ENCODE measurements at regions not wholly inside any gene's neighbourhood (a gene's known extent, or its start where the extent isn't known, plus 50 kb on each side); places are given as distances from the start of the nearest gene placed in this dataset.
A peak's percentile ranks its signal among the peaks of the same experiment; 100 is the strongest.

DNA sequence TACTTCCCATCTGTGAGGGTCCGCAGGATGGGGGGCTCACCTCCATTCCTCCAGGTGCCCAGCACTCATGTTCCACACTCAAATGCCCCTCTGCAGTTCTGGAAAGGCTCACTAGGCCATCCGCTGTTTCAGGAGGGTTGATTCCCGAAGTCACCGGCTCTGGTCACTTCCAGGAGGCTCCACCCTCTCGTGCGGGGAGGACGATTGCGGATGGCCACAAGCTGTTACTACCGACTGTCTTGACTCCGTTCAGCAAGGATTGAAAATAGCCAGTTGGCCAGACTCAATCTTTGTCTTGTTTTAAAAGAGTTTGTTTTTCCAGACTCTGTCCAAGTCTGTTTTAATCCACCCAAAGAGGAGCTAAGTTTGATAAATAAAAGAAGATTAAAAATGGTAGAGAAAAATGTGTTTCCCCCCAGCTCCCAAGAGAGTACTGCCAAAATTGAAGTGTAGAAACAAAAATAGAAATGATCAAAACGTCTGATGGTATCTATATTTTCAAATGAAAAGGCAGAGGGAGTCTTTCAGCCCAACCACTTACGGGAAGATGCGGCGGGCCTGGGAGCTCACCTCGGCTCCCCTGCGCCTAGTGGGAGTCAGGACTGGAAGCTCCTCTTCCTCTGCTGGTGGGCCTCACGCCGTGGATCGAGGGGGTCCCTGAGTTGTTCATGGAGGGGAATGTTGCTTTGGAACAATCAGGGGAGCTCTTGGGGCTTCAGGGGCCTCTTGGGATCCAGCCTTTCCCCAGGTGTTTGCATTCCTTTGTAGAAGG is 1280.8 kb downstream of the BRD1 start:
- DNase-seq, result no peak

DNA sequence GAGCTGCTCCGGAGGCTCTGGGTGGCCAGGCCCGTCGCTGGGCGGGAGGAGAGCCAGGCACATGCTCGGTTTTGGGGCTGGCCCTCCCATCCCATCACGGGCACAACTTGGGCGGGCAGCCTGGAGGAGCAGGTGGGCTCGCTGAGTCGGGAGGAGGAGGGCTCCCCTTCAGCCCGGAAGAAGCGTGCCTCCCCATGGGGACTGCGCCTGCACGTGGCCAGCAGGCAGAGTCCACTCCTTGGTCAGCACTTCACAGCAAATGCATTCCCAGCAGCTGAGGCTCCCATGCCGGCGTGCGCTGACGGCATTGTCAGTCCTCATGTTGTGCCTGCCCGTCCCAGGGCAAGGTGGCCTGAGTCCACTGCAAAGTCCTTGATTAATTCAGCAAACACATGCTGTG is 1281.7 kb downstream of the BRD1 start:
- no peak for DNase-seq

DNA sequence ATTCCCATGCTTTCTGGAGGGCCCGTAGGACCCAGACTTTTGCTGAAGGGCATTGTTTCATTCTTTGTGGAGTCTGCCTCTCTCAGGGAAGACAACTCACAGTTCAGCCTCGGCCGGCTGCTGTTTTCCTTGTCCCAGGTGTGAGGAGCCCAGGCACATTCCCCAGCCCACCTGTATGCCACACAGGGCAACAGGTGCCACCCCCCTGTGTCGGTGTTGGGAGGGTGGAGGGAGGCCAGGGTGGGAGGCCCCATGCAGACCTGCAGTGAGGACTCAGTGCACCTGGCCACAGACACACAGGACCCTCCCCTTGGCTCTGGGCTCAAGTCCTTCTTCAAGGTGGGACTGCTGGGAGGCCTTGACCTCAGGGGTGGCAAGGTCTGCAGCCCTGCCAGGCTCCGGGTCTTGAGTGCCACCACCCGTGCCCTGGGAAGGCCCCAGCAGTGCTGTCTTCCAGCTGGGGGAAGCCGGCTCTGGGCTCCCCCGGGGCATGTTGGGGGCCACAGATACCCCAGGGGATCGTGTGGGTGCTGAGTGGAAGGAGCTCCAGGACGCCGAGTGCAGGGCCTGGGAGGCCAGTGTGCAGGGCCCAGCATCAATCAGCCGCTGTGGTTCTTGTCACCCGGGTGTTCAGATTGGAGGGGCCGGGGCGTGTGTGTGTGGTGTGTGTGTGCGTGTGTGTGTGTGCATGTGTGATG is 1286.1 kb downstream of the BRD1 start:
- no peak for DNase-seq

DNA sequence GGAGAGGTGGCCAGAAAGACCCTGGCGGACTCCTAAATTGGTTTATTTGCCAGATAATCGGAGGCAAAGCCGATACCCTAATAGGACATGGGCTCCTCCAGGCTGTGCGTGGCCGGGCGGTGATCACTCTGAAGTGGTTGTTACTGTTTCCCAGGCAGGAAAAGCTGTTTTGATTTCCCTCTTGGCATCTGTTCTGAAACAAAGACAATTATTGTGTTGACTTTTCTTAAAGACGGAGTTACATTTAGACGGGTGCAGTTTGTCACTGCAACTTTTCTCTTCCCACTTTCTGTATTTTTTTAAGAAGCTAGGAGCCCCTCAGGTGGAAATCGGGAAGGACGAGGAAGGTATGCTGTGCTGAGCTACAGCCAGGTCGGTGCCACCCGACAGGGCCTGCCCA is 1288.4 kb downstream of the BRD1 start:
- DNase-seq, result no peak

DNA sequence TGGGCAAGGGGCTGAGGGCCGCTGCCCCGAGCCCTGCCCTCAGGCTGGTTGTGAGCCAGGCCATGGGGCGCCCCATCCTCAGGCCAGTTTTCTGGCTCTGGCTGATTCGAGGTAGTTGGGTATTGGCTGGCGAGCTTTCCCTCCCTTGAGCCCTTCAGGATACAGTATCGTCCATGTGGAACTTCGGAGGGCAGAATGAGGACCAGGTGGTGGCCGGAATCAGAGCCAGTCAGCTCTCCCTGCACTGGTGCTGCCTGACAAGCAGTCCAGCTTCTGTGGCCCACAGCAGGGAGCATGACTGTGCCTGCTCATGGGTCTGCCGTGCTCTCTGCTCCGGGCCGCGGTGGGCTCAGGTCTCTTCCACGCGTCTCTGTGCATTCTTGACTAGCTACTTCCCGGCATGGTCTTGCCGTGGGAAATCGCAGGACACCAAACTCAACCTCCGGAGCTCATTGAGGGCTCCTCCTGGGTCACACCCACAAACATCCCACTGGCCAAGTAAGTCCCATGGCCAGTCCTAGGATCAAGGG is 1289.3 kb downstream of the BRD1 start:
- no peak for DNase-seq

DNA sequence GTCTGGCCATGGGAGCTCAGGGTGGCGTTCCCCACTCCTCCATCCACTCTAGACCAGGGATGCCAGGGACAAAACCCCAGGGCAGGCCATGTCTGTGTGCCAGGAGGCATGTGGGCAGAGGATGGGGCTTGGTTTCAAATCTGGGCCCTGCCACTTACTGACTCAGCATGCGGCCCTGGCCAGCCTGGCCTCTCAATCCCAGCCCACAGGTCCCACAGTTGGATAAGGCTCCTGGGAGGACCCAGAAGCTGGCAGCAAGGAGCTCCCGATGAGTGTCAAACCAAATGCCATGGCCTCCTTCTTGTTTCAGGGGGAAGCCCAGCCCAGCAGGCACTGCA is 1290.4 kb downstream of the BRD1 start:
- DNase-seq, result no peak

DNA sequence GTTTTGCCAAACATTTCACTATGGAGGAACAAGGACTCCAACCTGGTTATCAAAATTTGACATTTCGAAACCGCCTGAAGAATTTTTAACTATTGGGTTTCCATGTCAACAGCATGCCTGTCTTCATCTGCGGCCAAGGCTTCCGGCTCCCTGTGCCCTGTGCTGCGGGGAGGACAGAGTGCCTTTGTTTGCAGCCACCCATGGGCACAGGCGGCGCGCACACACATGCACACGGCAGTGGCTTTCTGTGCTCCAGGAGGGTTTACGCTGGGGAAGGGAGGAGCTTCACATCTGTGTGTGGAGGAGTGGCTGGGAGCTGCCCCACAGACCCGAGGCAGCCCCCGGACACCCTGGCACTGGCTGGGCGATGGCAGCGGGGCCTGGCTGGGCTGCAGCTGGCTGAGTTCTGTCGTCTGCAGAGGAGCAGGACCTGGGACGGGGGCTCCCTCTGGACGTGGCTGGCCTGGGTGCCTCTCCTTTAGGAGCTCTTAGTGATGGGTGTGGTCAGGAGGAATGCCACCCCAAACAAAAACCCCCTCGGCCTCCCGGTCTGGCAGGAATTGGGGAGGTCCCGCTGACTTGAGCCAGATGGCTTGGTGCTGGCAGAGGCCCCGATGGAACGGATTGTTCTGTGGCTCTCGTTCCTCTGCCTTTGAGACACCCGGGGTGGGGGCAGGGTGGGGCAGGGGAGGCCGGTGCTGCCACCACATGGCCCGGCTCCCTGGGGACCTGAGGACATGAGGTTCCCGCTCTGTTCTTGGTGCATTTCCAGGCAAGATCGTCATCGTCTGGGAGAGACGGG is 1290.9 kb downstream of the BRD1 start:
- DNase-seq, result no peak

DNA sequence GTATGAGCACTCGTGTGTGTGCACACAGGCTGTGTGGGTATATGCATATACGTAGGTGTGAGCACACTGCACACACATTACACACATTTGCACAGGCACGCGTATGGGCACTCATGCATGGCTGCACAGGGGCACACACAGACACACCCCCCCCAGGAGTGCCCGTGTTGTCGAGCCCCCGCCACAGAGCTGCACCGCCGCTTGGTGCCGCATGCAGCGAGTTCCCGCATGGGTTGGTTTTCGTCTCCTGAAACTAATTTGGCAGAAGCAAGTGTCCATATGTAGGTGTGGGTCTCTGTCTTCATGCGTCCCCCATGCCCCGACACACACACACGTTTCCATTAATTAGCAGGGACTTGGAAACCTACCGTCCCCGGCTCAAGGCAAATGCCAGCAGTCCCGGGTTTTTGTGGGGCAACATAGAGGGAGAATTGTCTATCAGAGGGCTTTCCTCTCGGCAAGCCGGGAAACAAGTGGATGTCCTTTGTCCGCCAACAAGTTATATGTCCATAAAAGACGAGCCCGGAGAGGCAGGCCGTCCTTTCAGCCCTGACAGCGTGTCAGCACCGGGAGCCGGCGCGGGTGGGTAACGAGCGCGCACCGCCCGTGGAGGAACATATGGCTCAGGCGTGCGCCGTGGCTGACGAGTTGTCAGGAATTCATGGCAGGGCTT is 1291.7 kb downstream of the BRD1 start:
- no peak for DNase-seq

DNA sequence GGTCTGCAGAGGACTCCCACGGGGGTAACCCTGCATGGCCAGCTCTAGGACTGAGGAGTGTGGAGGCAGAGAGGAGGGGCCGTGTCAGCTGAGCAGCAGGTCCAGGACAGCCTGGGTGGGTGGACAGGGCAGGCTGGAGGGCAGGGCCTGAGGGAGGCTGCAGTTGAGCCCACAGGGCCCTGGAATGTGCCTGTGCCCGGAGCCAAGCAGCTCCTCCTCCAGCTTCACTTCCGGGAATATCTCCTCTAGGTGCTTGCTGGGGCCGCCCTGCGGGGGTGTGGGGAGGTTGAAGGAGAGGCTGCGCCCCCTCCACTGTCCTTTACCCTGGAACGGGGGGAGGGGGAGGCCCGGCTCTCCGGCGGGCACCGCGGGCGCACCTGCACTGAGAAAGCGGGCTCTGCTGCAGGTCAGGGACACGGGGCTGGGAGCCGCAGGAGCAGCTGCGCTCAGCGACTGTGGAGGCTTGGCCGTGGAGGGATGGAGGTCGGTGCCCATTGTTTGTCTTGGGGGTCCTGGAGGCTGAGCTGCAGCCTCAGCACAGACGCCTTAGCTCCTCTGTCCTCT is 1293.2 kb downstream of the BRD1 start:
- DNase-seq, result no peak

DNA sequence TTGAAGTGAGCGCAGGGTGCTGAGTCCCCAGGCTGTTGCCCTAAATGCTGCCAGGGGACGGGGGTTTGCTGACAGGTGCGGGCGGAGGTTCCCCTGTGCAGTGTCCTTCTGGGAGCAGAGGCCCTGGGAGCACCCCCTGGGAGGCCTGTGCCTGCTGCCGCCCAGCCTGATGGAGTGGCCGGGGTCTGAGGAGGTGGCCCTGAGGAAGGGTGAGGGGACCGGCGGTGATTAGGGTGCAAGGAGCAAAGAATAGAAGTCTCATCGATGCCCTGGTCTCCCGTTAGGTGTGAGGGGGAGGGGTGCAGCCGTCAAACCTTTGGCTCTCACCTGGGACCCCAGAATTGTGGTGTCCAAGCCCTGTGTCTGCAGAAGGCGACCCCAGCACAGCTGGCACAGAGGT is 1294.7 kb downstream of the BRD1 start:
- DNase-seq, result no peak

DNA sequence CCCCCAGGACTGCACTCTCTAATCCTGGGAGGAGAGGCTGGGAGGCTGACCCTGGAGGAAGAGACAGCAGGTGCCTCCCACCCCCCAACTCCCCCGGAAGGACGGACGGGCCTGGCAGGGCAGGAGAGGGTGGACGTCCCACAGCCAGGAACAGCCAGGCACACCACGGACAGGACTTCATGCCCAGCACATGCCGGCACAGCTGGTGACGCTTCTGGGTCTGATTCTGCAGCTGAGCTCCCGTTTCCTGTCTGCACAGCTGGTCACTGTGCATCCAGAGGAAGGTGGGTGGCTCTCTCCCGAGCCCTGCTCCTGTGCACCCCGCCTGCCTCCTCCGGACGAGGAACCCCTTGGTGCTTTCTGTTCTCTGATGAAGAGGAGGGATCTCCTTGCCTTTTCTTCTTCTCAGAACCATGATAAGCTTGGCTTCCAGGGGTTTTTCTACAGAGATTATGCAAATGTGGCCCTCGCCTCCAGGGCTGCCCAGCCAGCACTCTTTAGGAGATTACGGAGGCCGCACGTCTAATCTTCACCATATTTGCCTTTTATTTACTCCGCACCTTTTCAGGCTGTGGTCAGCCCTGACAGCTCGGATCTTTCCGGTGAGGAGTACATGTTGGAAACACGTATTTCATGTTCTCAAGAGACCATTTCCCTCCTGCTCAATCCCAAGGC is 1295.8 kb downstream of the BRD1 start:
- DNase-seq, result no peak

DNA sequence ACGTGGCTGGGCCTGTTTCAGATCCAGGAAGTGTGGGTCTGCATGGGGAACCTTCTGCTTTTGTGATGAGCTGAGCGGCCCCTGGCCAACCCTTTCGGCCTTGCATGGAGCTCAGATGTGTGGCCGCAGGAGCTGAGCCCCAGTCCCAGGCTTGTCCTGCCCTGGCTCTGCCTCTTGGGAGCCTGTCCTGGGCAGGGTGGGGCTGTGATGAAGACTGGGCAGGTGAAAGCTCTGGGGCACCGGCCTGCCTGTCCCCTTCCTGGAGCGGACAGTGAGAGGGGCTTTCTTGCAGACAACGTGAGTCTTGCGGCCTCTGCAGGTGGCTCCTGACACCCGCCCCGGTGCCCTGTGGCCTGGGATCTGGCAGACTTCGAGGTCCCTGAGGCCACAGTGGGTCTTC is 1296.6 kb downstream of the BRD1 start:
- DNase-seq, result no peak

DNA sequence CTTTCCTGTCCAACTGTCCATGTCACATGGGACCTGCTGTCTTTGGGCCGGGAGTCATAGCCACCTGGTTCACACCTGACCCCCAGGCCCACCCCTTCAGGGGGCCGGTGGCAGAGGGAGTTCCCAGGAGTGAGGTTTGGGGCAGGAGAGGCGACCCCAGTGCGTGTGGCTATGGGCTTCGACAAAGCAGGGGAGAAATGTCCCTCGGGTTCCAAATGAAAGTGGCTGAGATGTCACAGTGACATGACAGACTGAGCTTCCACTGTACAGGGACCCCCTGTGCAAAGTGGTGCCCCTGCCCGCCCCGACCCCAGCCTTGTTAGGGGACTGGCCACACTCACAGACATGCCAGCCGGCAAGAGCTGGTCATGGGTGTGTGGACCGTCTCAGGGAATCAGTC is 1297.0 kb downstream of the BRD1 start:
- no peak for DNase-seq

DNA sequence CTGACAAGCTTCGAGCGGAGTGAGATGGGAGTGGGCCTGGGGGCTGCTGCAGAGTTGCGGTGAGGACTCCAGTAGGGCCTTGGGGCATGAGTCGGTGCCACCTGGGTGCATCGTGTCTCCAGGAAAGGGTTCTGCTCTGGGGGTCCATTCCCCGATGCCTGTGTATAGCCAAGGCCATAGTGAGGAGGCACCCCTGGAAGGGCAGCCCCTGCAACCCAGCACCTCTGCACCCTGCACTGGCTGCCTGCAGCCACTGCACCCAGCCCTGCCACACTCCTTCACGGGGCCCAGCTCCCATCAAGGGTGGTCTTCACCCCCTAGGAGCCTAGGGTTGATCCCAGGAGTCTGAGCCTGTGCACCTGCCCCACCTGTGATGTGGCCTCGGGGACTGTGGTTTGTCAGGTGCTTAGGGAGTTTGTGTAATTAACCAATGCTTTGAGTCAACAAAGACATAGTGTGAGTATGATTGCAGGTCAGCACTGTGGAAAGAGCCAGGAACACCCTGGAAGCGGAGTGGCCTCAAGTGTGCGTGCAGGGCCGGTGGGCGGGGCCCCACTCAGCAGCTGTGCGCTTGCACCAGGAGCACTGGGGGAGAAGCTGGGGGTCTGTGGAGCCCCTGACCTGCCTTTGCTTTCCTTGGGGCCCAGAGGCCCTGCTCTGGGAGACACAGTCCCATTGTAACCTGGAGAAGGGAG is 1299.3 kb downstream of the BRD1 start:
- DNase-seq, result no peak

DNA sequence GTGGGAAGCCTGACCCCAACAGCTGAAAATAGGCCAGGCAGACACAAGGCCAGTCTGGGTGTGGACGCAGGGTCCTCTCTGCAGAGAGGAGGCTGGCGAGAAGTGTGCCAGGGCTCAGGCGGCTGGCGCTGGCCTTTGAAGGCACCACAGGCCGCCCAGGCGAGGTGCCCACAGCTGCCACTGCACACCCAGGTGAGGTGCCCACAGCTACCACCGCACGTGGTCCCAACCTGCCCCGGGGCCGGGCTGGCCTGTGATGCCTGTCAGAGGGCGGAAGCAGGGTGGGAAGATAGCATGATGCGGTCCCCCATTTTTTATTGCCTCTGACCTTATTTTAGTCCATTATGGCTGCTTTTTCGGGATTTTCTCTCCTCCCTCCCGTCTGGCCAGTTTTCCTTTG is 1303.9 kb downstream of the BRD1 start:
- no peak for DNase-seq

DNA sequence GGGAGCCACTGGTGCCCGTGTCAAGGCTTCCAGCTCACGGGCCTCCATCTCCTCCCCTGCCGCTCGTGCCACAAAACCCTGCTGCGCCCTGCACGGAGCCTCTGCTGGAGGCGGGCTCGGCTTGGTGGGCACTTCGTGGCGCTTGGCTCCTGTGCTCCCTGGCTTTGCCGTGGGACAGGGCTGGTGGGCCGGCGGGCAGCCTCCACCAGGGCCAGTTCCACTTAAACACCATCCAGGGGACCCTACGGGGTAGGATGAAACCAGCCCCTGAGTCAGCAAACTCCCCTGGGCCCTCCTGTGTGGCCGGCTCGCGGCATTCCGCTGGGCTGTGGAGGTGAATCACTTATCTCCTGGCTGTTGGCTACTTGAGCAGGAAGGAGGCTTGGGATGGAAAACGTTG is 1304.6 kb downstream of the BRD1 start:
- no peak for DNase-seq

DNA sequence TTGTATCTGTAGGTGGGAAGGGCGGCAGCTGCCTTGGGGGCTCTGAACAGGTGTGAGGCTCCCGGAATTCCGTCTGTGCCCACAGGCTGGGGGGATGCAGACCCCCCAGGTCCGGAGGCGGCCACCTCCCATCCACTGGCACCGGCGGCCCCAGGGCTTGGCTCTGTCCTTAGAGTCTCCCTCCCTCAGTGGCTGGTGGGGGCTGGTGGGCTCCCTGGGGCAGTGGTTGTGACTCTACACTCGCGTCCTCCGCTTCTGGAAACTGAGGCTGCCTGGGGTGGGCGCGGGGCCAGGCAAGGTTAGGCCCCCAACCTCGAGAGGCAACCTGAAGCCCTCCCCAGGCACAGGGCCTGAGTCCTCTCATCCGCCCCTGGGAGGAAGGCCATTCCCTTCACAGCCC is 1305.4 kb downstream of the BRD1 start:
- DNase-seq, result no peak

DNA sequence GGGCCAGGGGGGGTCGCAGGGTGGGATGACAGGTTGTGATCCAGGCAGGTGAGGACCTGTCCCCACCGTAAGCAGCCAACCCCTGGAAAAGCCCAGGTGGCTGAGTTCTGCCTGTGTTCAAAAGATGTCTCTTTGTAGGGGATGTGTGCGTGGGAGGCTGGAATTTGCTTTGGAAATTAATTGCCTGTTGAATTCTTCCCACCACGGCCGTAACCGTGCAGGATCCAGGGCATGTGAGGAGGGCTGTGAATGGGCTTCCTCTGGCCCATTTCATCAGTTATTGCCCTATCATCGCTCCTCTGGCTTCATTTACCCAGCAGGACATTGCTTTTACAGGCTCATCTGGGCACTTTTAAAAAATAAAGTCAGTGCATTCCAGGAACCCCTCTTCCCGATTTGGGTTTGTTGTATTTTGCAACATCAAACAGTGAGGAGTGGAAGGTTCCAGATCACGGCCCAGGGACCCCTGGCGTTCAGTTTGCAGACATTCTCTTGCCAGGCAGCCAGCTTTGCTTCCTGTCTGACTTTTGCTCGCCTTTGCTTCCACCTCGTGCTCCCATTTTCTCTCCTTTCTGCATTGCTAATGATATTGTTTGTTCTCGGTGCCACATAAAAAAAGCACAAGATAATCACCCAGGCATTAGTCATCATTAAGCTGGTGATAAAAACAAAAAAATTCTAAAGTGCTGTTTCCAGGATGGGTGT is 1306.6 kb downstream of the BRD1 start:
- DNase-seq, result no peak

DNA sequence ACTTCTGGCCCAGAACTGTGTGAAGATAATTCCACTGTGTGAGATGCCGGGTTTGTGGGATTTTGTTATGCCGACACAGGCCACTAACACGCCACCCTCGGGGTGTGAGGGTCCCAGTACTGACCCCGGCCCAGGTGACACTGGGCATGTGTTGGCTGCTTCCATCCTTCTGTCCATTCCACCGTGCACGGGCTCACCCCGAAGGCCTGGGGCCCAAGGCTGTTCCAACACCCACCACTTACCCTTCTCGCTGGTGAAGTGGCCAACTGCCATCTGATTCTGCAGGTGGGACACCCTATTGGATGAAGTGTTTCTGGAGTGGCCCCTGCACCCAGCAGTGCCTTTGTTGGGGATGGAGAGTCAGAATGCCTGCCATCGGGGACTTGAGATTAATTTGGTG is 1307.5 kb downstream of the BRD1 start:
- DNase-seq, result no peak

DNA sequence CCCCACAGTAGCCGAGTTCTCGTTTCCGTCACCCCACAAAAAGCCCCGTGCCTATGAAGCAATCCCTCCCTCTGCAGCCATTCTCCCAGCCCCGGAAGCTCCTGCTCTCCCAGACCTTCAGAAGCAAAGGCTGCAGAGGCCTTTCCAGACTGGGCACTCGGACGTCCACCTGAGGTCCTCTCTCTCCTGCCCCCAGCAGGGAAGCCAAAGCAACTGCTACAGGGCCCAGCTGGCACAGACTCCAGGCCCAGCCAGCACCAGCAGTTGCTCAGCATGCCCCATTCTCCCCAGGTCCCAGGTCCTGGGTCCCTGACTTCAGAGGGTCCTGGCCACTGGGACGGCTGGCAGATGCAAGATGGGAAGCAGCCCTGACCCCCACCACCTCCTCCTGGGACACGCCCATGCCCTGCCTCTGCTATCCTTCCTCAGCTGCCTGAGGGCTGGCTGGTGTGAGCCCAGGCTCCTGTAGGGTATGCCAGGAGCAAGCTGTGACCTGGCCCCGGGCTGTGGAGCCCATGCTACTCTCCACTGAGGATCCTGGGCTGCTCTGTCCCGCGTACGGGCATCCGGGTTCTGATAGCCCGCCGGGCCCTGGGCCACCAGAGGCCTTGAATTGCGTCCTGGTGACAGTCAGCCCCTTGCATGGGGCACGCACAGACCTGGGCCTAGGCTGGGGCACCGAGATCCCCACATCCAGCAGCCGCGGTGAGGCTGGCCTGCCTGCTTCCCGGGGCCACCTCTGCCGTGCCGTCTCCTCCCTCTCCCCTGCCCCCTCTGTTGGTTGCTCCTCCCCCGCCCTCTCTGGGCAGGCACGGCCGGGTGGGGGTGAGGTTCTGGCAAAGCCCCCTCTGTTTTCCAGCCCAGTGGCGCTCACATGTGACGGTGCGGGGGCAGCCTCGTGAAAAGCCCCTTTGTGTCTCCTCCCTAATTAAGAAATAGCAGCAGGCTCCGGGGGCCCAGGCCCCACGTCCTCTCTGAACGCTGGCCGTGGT is 1310.3 kb downstream of the BRD1 start:
- DNase-seq, result peak; percentile 1

Data from EL (cell line).